ENCODE measurements at regions not wholly inside any gene's neighbourhood (a gene's known extent, or its start where the extent isn't known, plus 50 kb on each side); places are given as distances from the start of the nearest gene placed in this dataset.

DNA sequence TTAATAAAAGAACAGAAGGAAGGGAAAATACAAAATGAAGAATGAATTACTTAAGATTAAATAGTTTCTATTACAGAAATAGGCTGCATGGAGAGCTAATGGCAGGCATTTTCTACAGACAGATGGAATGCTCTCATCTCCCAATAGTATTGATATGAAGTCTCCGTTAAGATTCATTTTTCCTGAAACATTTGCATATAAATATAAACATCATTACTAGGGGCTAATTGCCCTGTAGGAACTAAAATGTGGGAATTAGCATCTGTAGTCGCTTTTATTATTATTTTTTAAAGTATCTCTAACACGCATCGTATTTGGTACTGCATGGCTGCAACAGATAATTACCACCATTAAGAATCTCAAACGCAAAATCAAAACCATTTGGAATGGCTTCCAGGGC, 2275.5 kb downstream of the MAT2B start:
- TF ChIP-seq POLR2A (IDR thresholded peaks at IDR 0.05; ENCODE audit: low read length) (no peak), GATA1 (IDR thresholded peaks at IDR 0.05; ENCODE audit: low read depth, low read length) (no peak)
